Cardiac muscle cell (in vitro differentiated cells and primary cell): ENCODE measurements at regions not wholly inside any gene's neighbourhood (a gene's known extent, or its start where the extent isn't known, plus 50 kb on each side); places are given as distances from the start of the nearest gene placed in this dataset.
"Not testable (repeated sequence)": the region's sequence is repeated elsewhere in the genome, so short reads cannot be mapped to it uniquely, and the experiment has no call there.

ENCODE experiments used
- DNase-seq, 2 donors: peaks; one replicate each; pipeline versions ENCODE4 v3.0.0 to v3.0.0-alpha.2; 2010 to 2017; ENCODE audit warnings: low read depth in 1 of 2, low spot score in 1 of 2
- H3K27ac ChIP-seq: fragments of 200-600 bp; sonication (generic); 2 replicates; pipeline ENCODE4 v1.5.1; 2016
- H3K27me3 ChIP-seq: fragments of 200-600 bp; sonication (generic); 2 replicates; pipeline ENCODE4 v1.6.0; 2016; ENCODE audit warnings: control low read depth
- H3K36me3 ChIP-seq: fragments of 200-600 bp; sonication (generic); 2 replicates; pipeline ENCODE4 v1.5.1; 2016; ENCODE audit warnings: control low read depth
- H3K4me1 ChIP-seq: fragments of 200-600 bp; sonication (generic); 2 replicates; pipeline ENCODE4 v1.8.1; 2017; ENCODE audit warnings: low read depth, mild to moderate bottlenecking, mixed run types
- H3K4me3 ChIP-seq: fragments of 200-600 bp; sonication (generic); 2 replicates; pipeline ENCODE4 v1.5.1; 2016; ENCODE audit warnings: mild to moderate bottlenecking
- H3K9me3 ChIP-seq: fragments of 200-600 bp; sonication (generic); 2 replicates; pipeline ENCODE4 v1.5.1; 2017; ENCODE audit warnings: low read depth, mild to moderate bottlenecking, control low read depth
- TF ChIP-seq, protein P1 (sequence below): IDR thresholded peaks from 2 replicates; pipeline ENCODE4 v1.5.1; 2012; ENCODE audit warnings: low read depth, mild to moderate bottlenecking, low read length

- Histone ChIP-seq H3K27me3 (no peaks in the 10 kb centered on the region), H3K9me3 (no peaks in the 10 kb centered on the region), H3K27ac (no peak overlapping the region), H3K4me1 (peaks cover 7% of the 10 kb centered on the region), H3K4me3 (no peak overlapping the region), H3K36me3 (no peaks in the 10 kb centered on the region)
- DNase-seq = no peak
- TF ChIP-seq, protein P1, sequence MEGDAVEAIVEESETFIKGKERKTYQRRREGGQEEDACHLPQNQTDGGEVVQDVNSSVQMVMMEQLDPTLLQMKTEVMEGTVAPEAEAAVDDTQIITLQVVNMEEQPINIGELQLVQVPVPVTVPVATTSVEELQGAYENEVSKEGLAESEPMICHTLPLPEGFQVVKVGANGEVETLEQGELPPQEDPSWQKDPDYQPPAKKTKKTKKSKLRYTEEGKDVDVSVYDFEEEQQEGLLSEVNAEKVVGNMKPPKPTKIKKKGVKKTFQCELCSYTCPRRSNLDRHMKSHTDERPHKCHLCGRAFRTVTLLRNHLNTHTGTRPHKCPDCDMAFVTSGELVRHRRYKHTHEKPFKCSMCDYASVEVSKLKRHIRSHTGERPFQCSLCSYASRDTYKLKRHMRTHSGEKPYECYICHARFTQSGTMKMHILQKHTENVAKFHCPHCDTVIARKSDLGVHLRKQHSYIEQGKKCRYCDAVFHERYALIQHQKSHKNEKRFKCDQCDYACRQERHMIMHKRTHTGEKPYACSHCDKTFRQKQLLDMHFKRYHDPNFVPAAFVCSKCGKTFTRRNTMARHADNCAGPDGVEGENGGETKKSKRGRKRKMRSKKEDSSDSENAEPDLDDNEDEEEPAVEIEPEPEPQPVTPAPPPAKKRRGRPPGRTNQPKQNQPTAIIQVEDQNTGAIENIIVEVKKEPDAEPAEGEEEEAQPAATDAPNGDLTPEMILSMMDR = no peak
Observed at GRCh38 chr7:3159039-3159438, 115.4 kb upstream of the CARD11 start.

- Histone ChIP-seq H3K9me3 (no peaks in the 10 kb centered on the region), H3K4me1 (peaks cover 9% of the 10 kb centered on the region), H3K36me3 (no peaks in the 10 kb centered on the region), H3K27ac (no peak overlapping the region), H3K27me3 (no peaks in the 10 kb centered on the region), H3K4me3 (no peak overlapping the region)
- TF ChIP-seq, protein P1 = no peak
- DNase-seq = no peak
Observed at GRCh38 chr7:3159445-3159844, 115.8 kb upstream of the CARD11 start.

- not testable (repeated sequence) for H3K36me3 ChIP-seq, H3K9me3 ChIP-seq, DNase-seq, H3K4me3 ChIP-seq, H3K27me3 ChIP-seq, H3K27ac ChIP-seq
- peaks cover 13% of the 10 kb centered on the region for H3K4me1 ChIP-seq
Observed at GRCh38 chr7:3159926-3160325, 116.3 kb upstream of the CARD11 start.

- H3K27me3 ChIP-seq = no peaks in the 10 kb centered on the region
- H3K36me3 ChIP-seq = no peaks in the 10 kb centered on the region
- no peak overlapping the region for H3K27ac ChIP-seq
- H3K4me1 ChIP-seq = peaks cover 25% of the 10 kb centered on the region
- TF ChIP-seq, protein P1 = peak; percentile 37
- no peak overlapping the region for H3K4me3 ChIP-seq
- peak in 1 of 2 donors; percentile 44 for DNase-seq
- H3K9me3 ChIP-seq = no peaks in the 10 kb centered on the region
Observed at GRCh38 chr7:3162289-3162688, 118.6 kb upstream of the CARD11 start.

DNA sequence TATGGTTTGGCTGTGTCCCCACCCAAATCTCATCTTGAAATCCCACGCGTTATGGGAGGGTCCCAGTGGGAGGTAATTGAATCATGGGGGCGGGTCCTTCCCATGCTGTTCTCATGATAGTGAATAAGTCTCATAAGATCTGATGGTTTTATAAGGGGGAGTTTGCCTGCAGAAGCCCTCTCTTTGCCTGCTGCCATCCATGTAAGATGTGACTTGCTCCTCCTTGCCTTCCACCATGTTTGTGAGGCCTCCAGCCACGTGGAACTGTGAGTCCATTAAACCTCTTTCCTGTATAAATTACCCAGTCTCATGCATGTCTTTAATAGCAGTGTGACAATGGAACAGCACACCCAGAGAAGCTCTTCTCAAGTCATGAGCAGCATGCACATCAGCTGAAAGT lies 119.1 kb upstream of the CARD11 start:
- Histone ChIP-seq H3K4me1 (peaks cover 28% of the 10 kb centered on the region), H3K27ac (peak overlapping the region; percentile 97)
- H3K27me3 ChIP-seq, H3K4me3 ChIP-seq, DNase-seq, H3K36me3 ChIP-seq, H3K9me3 ChIP-seq: not testable (repeated sequence)

DNA sequence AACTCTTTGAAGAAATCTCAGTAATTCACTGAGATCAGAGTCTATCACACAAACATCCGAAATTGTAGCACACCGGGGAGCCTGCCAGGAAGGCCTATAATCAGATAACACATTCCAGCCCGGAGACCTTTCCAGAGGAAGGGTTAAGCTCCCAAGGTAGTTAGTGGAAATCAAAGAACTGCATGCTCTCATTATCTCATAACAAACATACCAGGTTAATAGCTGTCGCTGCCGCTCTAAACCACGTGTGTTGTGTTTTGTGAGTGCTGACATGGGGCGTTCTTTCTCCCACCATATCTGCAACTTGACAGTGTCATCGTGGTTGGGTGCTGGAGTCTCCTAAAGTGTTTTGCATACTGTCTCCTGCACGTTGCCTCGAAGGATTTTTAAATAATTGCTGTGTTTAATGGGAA lies 120.7 kb upstream of the CARD11 start:
- TF ChIP-seq, protein P1 = no peak
- H3K27me3 ChIP-seq = no peaks in the 10 kb centered on the region
- H3K27ac ChIP-seq = peak overlapping the region; percentile 97
- H3K36me3 ChIP-seq = no peaks in the 10 kb centered on the region
- peaks cover 28% of the 10 kb centered on the region for H3K4me1 ChIP-seq
- peak in 1 of 2 donors; percentile 92 for DNase-seq
- H3K9me3 ChIP-seq = no peaks in the 10 kb centered on the region
- no peak overlapping the region for H3K4me3 ChIP-seq
